ENCODE measurements at regions not wholly inside any gene's neighbourhood (a gene's known extent, or its start where the extent isn't known, plus 50 kb on each side); places are given as distances from the start of the nearest gene placed in this dataset.

DNA sequence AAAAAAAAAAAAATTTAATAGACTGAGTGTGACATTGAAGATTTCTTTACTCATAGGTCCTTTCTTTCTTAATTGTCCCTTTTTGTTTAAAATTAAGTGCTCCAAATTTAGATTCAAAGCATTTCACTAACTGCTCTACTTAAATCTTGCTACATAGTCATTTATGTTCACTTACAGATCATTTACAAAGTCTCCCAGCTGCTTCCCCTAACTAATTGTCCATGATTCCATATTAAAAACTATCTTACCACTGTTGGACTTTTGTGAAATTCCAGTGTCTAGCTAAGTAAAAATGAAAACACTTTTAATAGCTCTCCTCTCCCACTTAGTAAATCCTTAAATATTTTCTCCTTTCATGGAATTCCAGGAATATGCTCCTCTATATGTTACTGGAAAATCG is 850.5 kb downstream of the NR2F1-AS1 start:
- intact Hi-C loops (cut with micrococcal nuclease) (no loop called here), dilution Hi-C loops (cut with MboI; ENCODE audit: extremely low pct_ligation_motif_present, low sequenced_read_pairs) (no loop called here)
- Histone ChIP-seq H3K4me3 (replicated peaks in 1 of 3; ENCODE audit: insufficient read depth in 1 of 3, low read depth in 1 of 3, low read length in 3 of 3) (no peak overlapping the region), H3K4me1 (ENCODE audit: control insufficient read depth, extremely low read depth, insufficient read depth, low read length) (no peaks in the 10 kb centered on the region), H2AFZ (ENCODE audit: low read depth, low read length) (no peak overlapping the region), H3K27ac (ENCODE audit: insufficient read depth, low read depth, low read length) (no peak overlapping the region), H3K27me3 (ENCODE audit: control insufficient read depth in 2 of 2, insufficient read depth in 2 of 2, low read length in 2 of 2) (no peaks in the 10 kb centered on the region), H4K20me1 (replicated peaks; ENCODE audit: control insufficient read depth, extremely low read depth, insufficient read depth, low read length) (no peaks in the 10 kb centered on the region), H3K9me1 (replicated peaks; ENCODE audit: control insufficient read depth, extremely low read depth, insufficient read depth, low read length) (no peaks in the 10 kb centered on the region), H3K9ac (replicated peaks; ENCODE audit: extremely low read depth, insufficient read depth, low read length) (no peak overlapping the region), H3K9me3 (replicated peaks; ENCODE audit: control insufficient read depth, insufficient read depth, low read length) (no peaks in the 10 kb centered on the region), H3K36me3 (ENCODE audit: control insufficient read depth in 2 of 2, extremely low read depth in 1 of 2, insufficient read depth in 2 of 2, low read length in 2 of 2) (no peaks in the 10 kb centered on the region), H3K79me2 (ENCODE audit: control insufficient read depth, insufficient read depth, low read length) (no peaks in the 10 kb centered on the region), H3K4me2 (ENCODE audit: insufficient read depth, low read length) (no peak overlapping the region)
- DNase-seq (ENCODE audit: low read depth, low spot score) (no peak), FAIRE-seq (no peak)
- ChIA-PET POLR2A (no interaction called here), CTCF (no interaction called here)
- no TSS peak for BruUV-seq (replicated peaks)
- TF ChIP-seq, protein P1, sequence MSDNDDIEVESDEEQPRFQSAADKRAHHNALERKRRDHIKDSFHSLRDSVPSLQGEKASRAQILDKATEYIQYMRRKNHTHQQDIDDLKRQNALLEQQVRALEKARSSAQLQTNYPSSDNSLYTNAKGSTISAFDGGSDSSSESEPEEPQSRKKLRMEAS (IDR thresholded peaks at IDR 0.05; ENCODE audit: insufficient read depth, insufficient read length) = no peak
- TF ChIP-seq CTCF (IDR thresholded peaks at IDR 0.05; ENCODE audit: extremely low read depth in 1 of 2, insufficient read depth in 1 of 2, low read depth in 1 of 2, low read length in 2 of 2) = no peak
- TF ChIP-seq JUN (IDR thresholded peaks at IDR 0.05; ENCODE audit: borderline replicate concordance, insufficient read depth, insufficient read length, low read depth) = no peak
- TF ChIP-seq EZH2 (IDR thresholded peaks at IDR 0.05; ENCODE audit: borderline replicate concordance, low read depth, low read length, severe bottlenecking) = no peak
- no peak for TF ChIP-seq POLR2AphosphoS5 (IDR thresholded peaks at IDR 0.05; ENCODE audit: insufficient read depth, low read depth, low read length)
- TF ChIP-seq GATA2 (IDR thresholded peaks at IDR 0.05; ENCODE audit: insufficient read depth, insufficient read length, low read depth, low read length) = no peak
- no peak for TF ChIP-seq MYC (IDR thresholded peaks at IDR 0.05; ENCODE audit: low read depth, low read length)
- TF ChIP-seq FOS (IDR thresholded peaks at IDR 0.05; ENCODE audit: borderline replicate concordance, insufficient read depth, low read length) = no peak
- no peak for TF ChIP-seq POLR2A (IDR thresholded peaks at IDR 0.05; ENCODE audit: low read depth, low read length)

Measured in endothelial cell of umbilical vein (primary cell).